Osteocyte (in vitro differentiated cells): ENCODE measurements at regions not wholly inside any gene's neighbourhood (a gene's known extent, or its start where the extent isn't known, plus 50 kb on each side); places are given as distances from the start of the nearest gene placed in this dataset.
"Not testable (repeated sequence)": the region's sequence is repeated elsewhere in the genome, so short reads cannot be mapped to it uniquely, and the experiment has no call there.

Experiments used
- DNase-seq: peaks from one replicate; pipeline ENCODE4 v3.0.0; 2021; ENCODE audit warnings: mixed read lengths; ENCODE audit not compliant: unreplicated experiment; ENCODE audit errors: extremely low spot score
- H3K27ac Mint-ChIP-seq: one replicate; pipeline ENCODE4 v1.8.0; 2021; ENCODE audit warnings: mild to moderate bottlenecking, mixed read lengths; ENCODE audit not compliant: unreplicated experiment
- H3K27me3 Mint-ChIP-seq: one replicate; pipeline ENCODE4 v1.8.0; 2021; ENCODE audit warnings: mixed read lengths; ENCODE audit not compliant: unreplicated experiment
- H3K36me3 Mint-ChIP-seq: one replicate; pipeline ENCODE4 v1.8.0; 2021; ENCODE audit warnings: mixed read lengths; ENCODE audit not compliant: unreplicated experiment
- H3K4me1 Mint-ChIP-seq: one replicate; pipeline ENCODE4 v1.8.0; 2021; ENCODE audit warnings: mixed read lengths; ENCODE audit not compliant: unreplicated experiment
- H3K4me3 Mint-ChIP-seq: one replicate; pipeline ENCODE4 v1.8.0; 2021; ENCODE audit warnings: mild to moderate bottlenecking, moderate library complexity, mixed read lengths; ENCODE audit not compliant: unreplicated experiment
- H3K9me3 Mint-ChIP-seq: one replicate; pipeline ENCODE4 v1.8.0; 2021; ENCODE audit warnings: mixed read lengths; ENCODE audit not compliant: unreplicated experiment
- CTCF ChIP-seq: fragments of 200-600 bp; sonication (generic); IDR thresholded peaks from 2 replicates; pipeline ENCODE4 v1.5.0; 2021; ENCODE audit warnings: antibody characterized with exemption, mild to moderate bottlenecking, moderate library complexity

GRCh38 chr13:42490676-42491075, 83.3 kb upstream of the TNFSF11 start:
- no peak for TF ChIP-seq CTCF
- H3K36me3 Mint-ChIP-seq = no peaks in the 10 kb centered on the region
- H3K27ac Mint-ChIP-seq = no peak overlapping the region
- DNase-seq = no peak
- H3K4me3 Mint-ChIP-seq = no peak overlapping the region
- H3K4me1 Mint-ChIP-seq = peaks cover 34% of the 10 kb centered on the region
- no peaks in the 10 kb centered on the region for H3K9me3 Mint-ChIP-seq
- H3K27me3 Mint-ChIP-seq = no peaks in the 10 kb centered on the region

- Mint-ChIP-seq H3K4me3 (no peak overlapping the region), H3K9me3 (no peaks in the 10 kb centered on the region), H3K27ac (no peak overlapping the region), H3K4me1 (peaks cover 17% of the 10 kb centered on the region), H3K27me3 (no peaks in the 10 kb centered on the region), H3K36me3 (no peaks in the 10 kb centered on the region)
- no peak for TF ChIP-seq CTCF
- DNase-seq = no peak
Measured at GRCh38 chr13:42492372-42492920, 81.5 kb upstream of the TNFSF11 start.

GRCh38 chr13:42494157-42494556, 79.8 kb upstream of the TNFSF11 start:
- TF ChIP-seq CTCF = no peak
- no peak overlapping the region for H3K4me3 Mint-ChIP-seq
- H3K4me1 Mint-ChIP-seq = peaks cover 12% of the 10 kb centered on the region
- H3K27ac Mint-ChIP-seq = no peak overlapping the region
- H3K36me3 Mint-ChIP-seq = no peaks in the 10 kb centered on the region
- H3K27me3 Mint-ChIP-seq = no peaks in the 10 kb centered on the region
- DNase-seq = no peak
- no peaks in the 10 kb centered on the region for H3K9me3 Mint-ChIP-seq

- no peak overlapping the region for H3K4me3 Mint-ChIP-seq
- DNase-seq = no peak
- TF ChIP-seq CTCF = no peak
- H3K36me3 Mint-ChIP-seq = no peaks in the 10 kb centered on the region
- no peaks in the 10 kb centered on the region for H3K9me3 Mint-ChIP-seq
- H3K4me1 Mint-ChIP-seq = peaks cover 14% of the 10 kb centered on the region
- no peak overlapping the region for H3K27ac Mint-ChIP-seq
- H3K27me3 Mint-ChIP-seq = no peaks in the 10 kb centered on the region
Measured at GRCh38 chr13:42495255-42495654, 78.7 kb upstream of the TNFSF11 start.

- Mint-ChIP-seq H3K9me3 (no peaks in the 10 kb centered on the region), H3K4me1 (peaks cover 14% of the 10 kb centered on the region), H3K36me3 (no peaks in the 10 kb centered on the region), H3K4me3 (no peak overlapping the region), H3K27me3 (no peaks in the 10 kb centered on the region), H3K27ac (no peak overlapping the region)
- DNase-seq = no peak
- no peak for TF ChIP-seq CTCF
Measured at GRCh38 chr13:42495751-42496150, 78.2 kb upstream of the TNFSF11 start.

- not testable (repeated sequence) for H3K9me3 Mint-ChIP-seq, H3K4me3 Mint-ChIP-seq
Measured at GRCh38 chr13:42496926-42497554, 76.9 kb upstream of the TNFSF11 start.

More at GRCh38 chr13:42496926-42497554, 76.9 kb upstream of the TNFSF11 start:
- peaks cover 14% of the 10 kb centered on the region for H3K4me1 Mint-ChIP-seq
- not testable (repeated sequence) for H3K27ac Mint-ChIP-seq, H3K27me3 Mint-ChIP-seq, H3K36me3 Mint-ChIP-seq, DNase-seq
